ENCODE measurements at regions not wholly inside any gene's neighbourhood (a gene's known extent, or its start where the extent isn't known, plus 50 kb on each side); places are given as distances from the start of the nearest gene placed in this dataset.

DNA sequence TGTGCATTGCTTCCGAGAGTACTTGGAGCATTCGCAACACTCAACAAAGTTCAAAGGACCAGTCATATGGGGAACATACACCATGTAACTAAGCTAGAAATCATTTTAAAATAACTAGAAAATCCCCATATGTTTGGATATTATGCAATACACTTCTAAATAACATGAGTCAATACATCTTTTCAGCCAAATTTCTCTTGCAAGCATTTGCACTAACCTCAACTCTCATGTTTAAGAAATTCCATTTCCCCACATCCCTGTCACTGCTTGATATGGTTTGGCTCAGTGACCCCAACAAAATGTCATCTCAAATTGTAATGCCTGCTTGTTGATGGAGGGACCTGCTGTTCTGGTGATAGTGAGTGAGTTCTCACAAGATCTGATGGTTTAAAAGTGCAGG lies 85.7 kb upstream of the CST7 start:
- H3K27me3 ChIP-seq (ENCODE audit: insufficient read depth, low read depth), result no peaks in the 10 kb centered on the region
- no peaks in the 10 kb centered on the region for H3K36me3 ChIP-seq (ENCODE audit: low read depth)
- intact Hi-C loops (cut with micrococcal nuclease; ENCODE audit: unreplicated experiment), result no loop called here
- ChIA-PET POLR2A (ENCODE audit: unreplicated experiment) (no interaction called here), CTCF (no interaction called here)
- H3K4me3 ChIP-seq, result no peak overlapping the region
- no peaks in the 10 kb centered on the region for H3K9me2 ChIP-seq (ENCODE audit: insufficient read depth)
- no TSS peak for BruUV-seq (replicated peaks)
- DNase-seq, result no peak
- no peaks in the 10 kb centered on the region for H3F3A ChIP-seq (ENCODE audit: insufficient read depth, low read depth)
- no peaks in the 10 kb centered on the region for H3K9me3 ChIP-seq (ENCODE audit: insufficient read depth, low read depth)
- 0 out of 2 replicates have a peak, but pooled peaks cover 5% of the 10 kb centered on the region for H3K4me1 ChIP-seq (replicated peaks; ENCODE audit: insufficient read depth)
- TF ChIP-seq EZH2 (IDR thresholded peaks at IDR 0.05; ENCODE audit: low read depth), result no peak
- TF ChIP-seq, protein P1, sequence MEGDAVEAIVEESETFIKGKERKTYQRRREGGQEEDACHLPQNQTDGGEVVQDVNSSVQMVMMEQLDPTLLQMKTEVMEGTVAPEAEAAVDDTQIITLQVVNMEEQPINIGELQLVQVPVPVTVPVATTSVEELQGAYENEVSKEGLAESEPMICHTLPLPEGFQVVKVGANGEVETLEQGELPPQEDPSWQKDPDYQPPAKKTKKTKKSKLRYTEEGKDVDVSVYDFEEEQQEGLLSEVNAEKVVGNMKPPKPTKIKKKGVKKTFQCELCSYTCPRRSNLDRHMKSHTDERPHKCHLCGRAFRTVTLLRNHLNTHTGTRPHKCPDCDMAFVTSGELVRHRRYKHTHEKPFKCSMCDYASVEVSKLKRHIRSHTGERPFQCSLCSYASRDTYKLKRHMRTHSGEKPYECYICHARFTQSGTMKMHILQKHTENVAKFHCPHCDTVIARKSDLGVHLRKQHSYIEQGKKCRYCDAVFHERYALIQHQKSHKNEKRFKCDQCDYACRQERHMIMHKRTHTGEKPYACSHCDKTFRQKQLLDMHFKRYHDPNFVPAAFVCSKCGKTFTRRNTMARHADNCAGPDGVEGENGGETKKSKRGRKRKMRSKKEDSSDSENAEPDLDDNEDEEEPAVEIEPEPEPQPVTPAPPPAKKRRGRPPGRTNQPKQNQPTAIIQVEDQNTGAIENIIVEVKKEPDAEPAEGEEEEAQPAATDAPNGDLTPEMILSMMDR (conservative IDR thresholded peaks at IDR 0.05), result no peak
- no peak overlapping the region for H3K4me2 ChIP-seq
- H2AFZ ChIP-seq, result no peak overlapping the region
- no peaks in the 10 kb centered on the region for H3K79me2 ChIP-seq (ENCODE audit: low read depth)
- no peak overlapping the region for H3K27ac ChIP-seq
- H4K20me1 ChIP-seq (ENCODE audit: insufficient read depth), result no peaks in the 10 kb centered on the region

DNA sequence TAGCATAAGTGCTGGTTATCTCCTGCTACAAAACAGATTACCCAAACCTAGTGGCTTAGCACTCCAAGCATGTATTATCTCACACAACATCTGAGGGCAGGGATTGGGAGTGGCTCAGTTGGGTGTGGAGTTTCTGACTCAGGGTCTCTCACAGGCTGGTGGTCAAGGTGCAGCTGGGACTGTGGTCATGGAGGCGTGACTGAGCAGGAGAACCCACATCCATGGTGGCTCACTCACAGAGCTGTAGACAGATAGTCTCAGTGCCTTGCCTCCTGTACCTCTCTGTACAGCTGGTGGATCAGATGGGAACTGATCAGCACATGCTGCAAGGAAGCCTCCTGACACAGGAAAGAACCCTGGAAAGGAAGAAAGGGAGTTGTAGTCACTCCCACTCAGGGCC lies 83.1 kb upstream of the CST7 start:
- H3K4me2 ChIP-seq, result no peak overlapping the region
- ChIA-PET CTCF (no interaction called here), POLR2A (ENCODE audit: unreplicated experiment) (no interaction called here)
- no peak for DNase-seq
- no peaks in the 10 kb centered on the region for H3K79me2 ChIP-seq (ENCODE audit: low read depth)
- no peaks in the 10 kb centered on the region for H3K27me3 ChIP-seq (ENCODE audit: insufficient read depth, low read depth)
- no peaks in the 10 kb centered on the region for H4K20me1 ChIP-seq (ENCODE audit: insufficient read depth)
- no peak overlapping the region for H3K27ac ChIP-seq
- no peaks in the 10 kb centered on the region for H3K36me3 ChIP-seq (ENCODE audit: low read depth)
- intact Hi-C loops (cut with micrococcal nuclease; ENCODE audit: unreplicated experiment), result loop anchor here (5.0 kb wide), 1 partner anchor 96 kb away; no protein-coding TSS in a partner anchor
- no peaks in the 10 kb centered on the region for H3K9me2 ChIP-seq (ENCODE audit: insufficient read depth)
- no peak overlapping the region for H2AFZ ChIP-seq
- no peaks in the 10 kb centered on the region for H3F3A ChIP-seq (ENCODE audit: insufficient read depth, low read depth)
- no peak overlapping the region for H3K4me3 ChIP-seq
- no peaks in the 10 kb centered on the region for H3K9me3 ChIP-seq (ENCODE audit: insufficient read depth, low read depth)
- H3K4me1 ChIP-seq (replicated peaks; ENCODE audit: insufficient read depth), result 0 out of 2 replicates have a peak, but pooled peaks cover 5% of the 10 kb centered on the region
- TF ChIP-seq, protein P1 (conservative IDR thresholded peaks at IDR 0.05), result no peak
- TF ChIP-seq EZH2 (IDR thresholded peaks at IDR 0.05; ENCODE audit: low read depth), result no peak
- BruUV-seq (replicated peaks), result no TSS peak

DNA sequence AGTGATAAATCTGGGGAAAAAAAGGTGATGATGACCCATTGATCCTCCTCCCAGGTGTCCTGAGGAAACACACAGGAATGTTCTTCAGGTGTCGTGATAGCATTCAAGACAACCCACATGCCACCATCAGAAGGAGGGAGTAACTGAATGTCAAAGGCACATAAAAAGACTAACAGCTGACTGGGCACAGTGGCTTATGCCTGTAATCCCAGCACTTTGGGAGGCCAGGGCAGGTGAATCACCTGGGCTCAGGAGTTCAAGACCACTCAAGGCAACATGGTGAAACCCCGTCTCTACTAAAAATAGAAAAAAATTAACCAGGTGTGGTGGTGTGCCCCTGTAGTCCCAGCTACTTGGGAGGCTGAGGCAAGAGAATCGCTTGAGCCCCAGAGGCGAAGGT lies 82.3 kb upstream of the CST7 start:
- no peak for DNase-seq
- H4K20me1 ChIP-seq (ENCODE audit: insufficient read depth), result no peaks in the 10 kb centered on the region
- no TSS peak for BruUV-seq (replicated peaks)
- ChIA-PET POLR2A (ENCODE audit: unreplicated experiment) (no interaction called here), CTCF (no interaction called here)
- H3K36me3 ChIP-seq (ENCODE audit: low read depth), result no peaks in the 10 kb centered on the region
- intact Hi-C loops (cut with micrococcal nuclease; ENCODE audit: unreplicated experiment), result loop anchor here (5.0 kb wide), 1 partner anchor 96 kb away; no protein-coding TSS in a partner anchor
- H3K4me2 ChIP-seq, result no peak overlapping the region
- TF ChIP-seq, protein P1 (conservative IDR thresholded peaks at IDR 0.05), result no peak
- no peak for TF ChIP-seq EZH2 (IDR thresholded peaks at IDR 0.05; ENCODE audit: low read depth)
- no peak overlapping the region for H2AFZ ChIP-seq
- 0 out of 2 replicates have a peak, but pooled peaks cover 5% of the 10 kb centered on the region for H3K4me1 ChIP-seq (replicated peaks; ENCODE audit: insufficient read depth)
- no peaks in the 10 kb centered on the region for H3K27me3 ChIP-seq (ENCODE audit: insufficient read depth, low read depth)
- no peaks in the 10 kb centered on the region for H3K79me2 ChIP-seq (ENCODE audit: low read depth)
- no peaks in the 10 kb centered on the region for H3K9me3 ChIP-seq (ENCODE audit: insufficient read depth, low read depth)
- H3K27ac ChIP-seq, result no peak overlapping the region
- H3K9me2 ChIP-seq (ENCODE audit: insufficient read depth), result no peaks in the 10 kb centered on the region
- H3K4me3 ChIP-seq, result no peak overlapping the region
- H3F3A ChIP-seq (ENCODE audit: insufficient read depth, low read depth), result no peaks in the 10 kb centered on the region

Measured in PC-9 (cell line).